Astrocyte (in vitro differentiated cells and primary cell): ENCODE measurements at regions not wholly inside any gene's neighbourhood (a gene's known extent, or its start where the extent isn't known, plus 50 kb on each side); places are given as distances from the start of the nearest gene placed in this dataset.

Experiments
- DNase-seq: peaks from one replicate; pipeline ENCODE4 v3.0.0-alpha.2; 2010; ENCODE audit warnings: low read depth
- FAIRE-seq: peaks from 2 replicates; lab custom pipeline; 2011; peaks lifted over from hg19 to GRCh38; lab: Jason Lieb, UNC
- H2AFZ ChIP-seq: 2 replicates; pipeline ENCODE4 v1.6.0; 2012; ENCODE audit warnings: low read depth, low read length, inconsistent platforms
- H3K27ac ChIP-seq: 2 replicates; pipeline ENCODE4 v1.5.1; 2011; ENCODE audit warnings: low read depth, low read length, inconsistent platforms
- H3K27me3 ChIP-seq: 2 replicates; pipeline ENCODE4 v1.6.0; 2011; ENCODE audit warnings: low read length, inconsistent platforms; ENCODE audit not compliant: insufficient read depth
- H3K36me3 ChIP-seq: 2 replicates; pipeline ENCODE4 v1.5.1; 2011; ENCODE audit warnings: low read length, inconsistent platforms; ENCODE audit not compliant: insufficient read depth
- H3K4me1 ChIP-seq: 2 replicates; pipeline ENCODE4 v1.5.1; 2011; ENCODE audit warnings: low read length, inconsistent platforms; ENCODE audit not compliant: insufficient read depth
- H3K4me2 ChIP-seq: 2 replicates; pipeline ENCODE4 v1.6.0; 2012; ENCODE audit warnings: low read length, inconsistent platforms
- H3K4me3 ChIP-seq: 2 replicates; pipeline ENCODE4 v1.5.1; 2011; ENCODE audit warnings: low read depth, mild to moderate bottlenecking, low read length, inconsistent platforms; ENCODE audit not compliant: insufficient read depth
- H3K79me2 ChIP-seq: 2 replicates; pipeline ENCODE4 v1.6.0; 2012; ENCODE audit warnings: mild to moderate bottlenecking, low read length, inconsistent platforms; ENCODE audit not compliant: insufficient read depth
- H3K9ac ChIP-seq: 2 replicates; pipeline ENCODE4 v1.6.0; 2012; ENCODE audit warnings: mild to moderate bottlenecking, low read length, inconsistent platforms
- H3K9me3 ChIP-seq: 2 replicates; pipeline ENCODE4 v1.5.1; 2012; ENCODE audit warnings: low read depth, mild to moderate bottlenecking, low read length, inconsistent platforms; ENCODE audit not compliant: insufficient read depth
- H4K20me1 ChIP-seq: 2 replicates; pipeline ENCODE4 v1.6.0; 2012; ENCODE audit warnings: low read length, inconsistent platforms; ENCODE audit not compliant: insufficient read depth
- H3K27ac Mint-ChIP-seq: one replicate; pipeline ENCODE4 v1.8.0; 2021; ENCODE audit warnings: mild to moderate bottlenecking, mixed read lengths; ENCODE audit not compliant: unreplicated experiment
- H3K27me3 Mint-ChIP-seq: one replicate; pipeline ENCODE4 v1.8.0; 2021; ENCODE audit warnings: low read depth, mixed read lengths; ENCODE audit not compliant: unreplicated experiment
- H3K36me3 Mint-ChIP-seq: one replicate; pipeline ENCODE4 v1.8.0; 2021; ENCODE audit warnings: low read depth, mixed read lengths; ENCODE audit not compliant: unreplicated experiment
- H3K4me1 Mint-ChIP-seq: one replicate; pipeline ENCODE4 v1.8.0; 2021; ENCODE audit warnings: low read depth, mixed read lengths; ENCODE audit not compliant: unreplicated experiment
- H3K4me3 Mint-ChIP-seq: one replicate; pipeline ENCODE4 v1.8.0; 2021; ENCODE audit warnings: mild to moderate bottlenecking, moderate library complexity, mixed read lengths; ENCODE audit not compliant: unreplicated experiment
- H3K9me3 Mint-ChIP-seq: one replicate; pipeline ENCODE4 v1.8.0; 2021; ENCODE audit warnings: mild to moderate bottlenecking, mixed read lengths; ENCODE audit not compliant: unreplicated experiment
- CTCF ChIP-seq: IDR thresholded peaks from 2 replicates; pipeline ENCODE4 v1.5.1; 2011; ENCODE audit warnings: low read depth, mild to moderate bottlenecking, inconsistent platforms, low read length, moderate library complexity; ENCODE audit not compliant: insufficient read depth
- EZH2 ChIP-seq: IDR thresholded peaks from 2 replicates; pipeline ENCODE4 v1.6.1; 2012; ENCODE audit warnings: mild to moderate bottlenecking, low read length, inconsistent platforms; ENCODE audit not compliant: insufficient read depth

- Histone ChIP-seq H3K36me3 (no peaks in the 10 kb centered on the region), H3K9me3 (no peaks in the 10 kb centered on the region), H3K4me1 (no peaks in the 10 kb centered on the region), H3K4me3 (no peak overlapping the region), H3K27ac (no peak overlapping the region), H4K20me1 (no peaks in the 10 kb centered on the region), H3K79me2 (no peaks in the 10 kb centered on the region), H3K9ac (no peak overlapping the region), H3K27me3 (no peaks in the 10 kb centered on the region), H2AFZ (no peak overlapping the region), H3K4me2 (no peak overlapping the region)
- FAIRE-seq = no peak
- Mint-ChIP-seq H3K9me3 (peaks cover 2% of the 10 kb centered on the region), H3K4me1 (no peaks in the 10 kb centered on the region), H3K27ac (no peak overlapping the region), H3K4me3 (no peak overlapping the region), H3K27me3 (no peaks in the 10 kb centered on the region), H3K36me3 (no peaks in the 10 kb centered on the region)
- DNase-seq = no peak
- TF ChIP-seq CTCF (no peak), EZH2 (no peak)
Observed at GRCh38 chr6:91464201-91464600, 877.3 kb upstream of the MAP3K7 start.

GRCh38 chr6:91462241-91462640, 875.4 kb upstream of the MAP3K7 start:
- H4K20me1 ChIP-seq = no peaks in the 10 kb centered on the region
- FAIRE-seq = no peak
- no peaks in the 10 kb centered on the region for H3K4me1 ChIP-seq
- H3K9me3 ChIP-seq = no peaks in the 10 kb centered on the region
- DNase-seq = peak; percentile 82
- Mint-ChIP-seq H3K4me1 (no peaks in the 10 kb centered on the region), H3K27ac (no peak overlapping the region), H3K36me3 (no peaks in the 10 kb centered on the region), H3K27me3 (no peaks in the 10 kb centered on the region), H3K4me3 (no peak overlapping the region), H3K9me3 (no peaks in the 10 kb centered on the region)
- TF ChIP-seq CTCF = no peak
- no peak for TF ChIP-seq EZH2
- H3K36me3 ChIP-seq = no peaks in the 10 kb centered on the region
- no peak overlapping the region for H3K27ac ChIP-seq
- H2AFZ ChIP-seq = no peak overlapping the region
- H3K4me2 ChIP-seq = no peak overlapping the region
- no peak overlapping the region for H3K4me3 ChIP-seq
- H3K9ac ChIP-seq = no peak overlapping the region
- no peaks in the 10 kb centered on the region for H3K79me2 ChIP-seq
- H3K27me3 ChIP-seq = no peaks in the 10 kb centered on the region

GRCh38 chr6:91453224-91453878, 866.5 kb upstream of the MAP3K7 start:
- Mint-ChIP-seq H3K36me3 (no peaks in the 10 kb centered on the region), H3K9me3 (no peaks in the 10 kb centered on the region), H3K27ac (no peak overlapping the region), H3K4me3 (no peak overlapping the region), H3K4me1 (peaks cover 3% of the 10 kb centered on the region), H3K27me3 (no peaks in the 10 kb centered on the region)
- FAIRE-seq (no peak), DNase-seq (no peak)
- H3K27me3 ChIP-seq = no peaks in the 10 kb centered on the region
- H3K36me3 ChIP-seq = no peaks in the 10 kb centered on the region
- H3K79me2 ChIP-seq = no peaks in the 10 kb centered on the region
- H3K4me2 ChIP-seq = no peak overlapping the region
- no peak for TF ChIP-seq EZH2
- TF ChIP-seq CTCF = no peak
- no peaks in the 10 kb centered on the region for H3K9me3 ChIP-seq
- H3K9ac ChIP-seq = no peak overlapping the region
- H3K4me3 ChIP-seq = no peak overlapping the region
- no peaks in the 10 kb centered on the region for H3K4me1 ChIP-seq
- H3K27ac ChIP-seq = no peak overlapping the region
- H2AFZ ChIP-seq = no peak overlapping the region
- H4K20me1 ChIP-seq = no peaks in the 10 kb centered on the region
